Endothelial cell (in vitro differentiated cells): ENCODE measurements at regions not wholly inside any gene's neighbourhood (a gene's known extent, or its start where the extent isn't known, plus 50 kb on each side); places are given as distances from the start of the nearest gene placed in this dataset.

ENCODE experiments used
- DNase-seq: peaks from one replicate; pipeline ENCODE4 v3.0.0; 2021; ENCODE audit warnings: low spot score
- H3K27ac Mint-ChIP-seq: one replicate; pipeline ENCODE4 v1.8.0; 2021; ENCODE audit warnings: mixed read lengths, inconsistent platforms; ENCODE audit not compliant: unreplicated experiment
- H3K27me3 Mint-ChIP-seq: one replicate; pipeline ENCODE4 v1.8.0; 2021; ENCODE audit warnings: mild to moderate bottlenecking, moderate library complexity, mixed read lengths, inconsistent platforms; ENCODE audit not compliant: unreplicated experiment
- H3K36me3 Mint-ChIP-seq: one replicate; pipeline ENCODE4 v1.8.0; 2021; ENCODE audit warnings: mild to moderate bottlenecking, low read depth, mixed read lengths, inconsistent platforms; ENCODE audit not compliant: unreplicated experiment
- H3K4me1 Mint-ChIP-seq: one replicate; pipeline ENCODE4 v1.8.0; 2021; ENCODE audit warnings: mild to moderate bottlenecking, mixed read lengths, inconsistent platforms; ENCODE audit not compliant: unreplicated experiment
- H3K4me3 Mint-ChIP-seq: one replicate; pipeline ENCODE4 v1.8.0; 2021; ENCODE audit warnings: mild to moderate bottlenecking, mixed read lengths, inconsistent platforms; ENCODE audit not compliant: unreplicated experiment
- H3K9me3 Mint-ChIP-seq: one replicate; pipeline ENCODE4 v1.8.0; 2021; ENCODE audit warnings: mixed read lengths, inconsistent platforms; ENCODE audit not compliant: unreplicated experiment
- TF ChIP-seq, protein P1 (sequence below): fragments of 200-600 bp; sonication (generic); IDR thresholded peaks from one replicate; pipeline ENCODE4 v1.5.0; 2021; ENCODE audit warnings: antibody characterized with exemption; ENCODE audit not compliant: unreplicated experiment

DNA sequence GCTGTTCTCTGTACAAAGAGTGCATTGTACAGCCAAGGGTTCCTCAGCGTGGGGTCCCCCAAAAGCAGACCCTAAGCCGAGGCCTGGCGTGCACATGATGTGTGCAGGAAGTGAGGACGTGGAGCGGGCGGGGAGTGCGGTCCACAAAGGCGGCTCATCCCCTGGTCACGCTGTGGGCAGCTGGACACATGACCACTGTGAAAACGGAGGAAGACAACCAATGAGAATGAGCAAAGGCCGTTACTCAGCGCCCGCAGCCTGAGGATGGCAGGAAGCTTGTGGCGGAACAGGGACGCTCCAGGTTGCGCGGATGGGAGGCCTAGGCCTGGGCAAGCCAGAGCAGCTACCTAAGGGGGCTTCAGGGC is 1263.7 kb downstream of the BRD1 start:
- H3K4me1 Mint-ChIP-seq = no peaks in the 10 kb centered on the region
- no peaks in the 10 kb centered on the region for H3K27me3 Mint-ChIP-seq
- no peak for DNase-seq
- no peak overlapping the region for H3K4me3 Mint-ChIP-seq
- H3K36me3 Mint-ChIP-seq = no peaks in the 10 kb centered on the region
- no peak overlapping the region for H3K27ac Mint-ChIP-seq
- TF ChIP-seq, protein P1, sequence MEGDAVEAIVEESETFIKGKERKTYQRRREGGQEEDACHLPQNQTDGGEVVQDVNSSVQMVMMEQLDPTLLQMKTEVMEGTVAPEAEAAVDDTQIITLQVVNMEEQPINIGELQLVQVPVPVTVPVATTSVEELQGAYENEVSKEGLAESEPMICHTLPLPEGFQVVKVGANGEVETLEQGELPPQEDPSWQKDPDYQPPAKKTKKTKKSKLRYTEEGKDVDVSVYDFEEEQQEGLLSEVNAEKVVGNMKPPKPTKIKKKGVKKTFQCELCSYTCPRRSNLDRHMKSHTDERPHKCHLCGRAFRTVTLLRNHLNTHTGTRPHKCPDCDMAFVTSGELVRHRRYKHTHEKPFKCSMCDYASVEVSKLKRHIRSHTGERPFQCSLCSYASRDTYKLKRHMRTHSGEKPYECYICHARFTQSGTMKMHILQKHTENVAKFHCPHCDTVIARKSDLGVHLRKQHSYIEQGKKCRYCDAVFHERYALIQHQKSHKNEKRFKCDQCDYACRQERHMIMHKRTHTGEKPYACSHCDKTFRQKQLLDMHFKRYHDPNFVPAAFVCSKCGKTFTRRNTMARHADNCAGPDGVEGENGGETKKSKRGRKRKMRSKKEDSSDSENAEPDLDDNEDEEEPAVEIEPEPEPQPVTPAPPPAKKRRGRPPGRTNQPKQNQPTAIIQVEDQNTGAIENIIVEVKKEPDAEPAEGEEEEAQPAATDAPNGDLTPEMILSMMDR = no peak
- no peaks in the 10 kb centered on the region for H3K9me3 Mint-ChIP-seq

DNA sequence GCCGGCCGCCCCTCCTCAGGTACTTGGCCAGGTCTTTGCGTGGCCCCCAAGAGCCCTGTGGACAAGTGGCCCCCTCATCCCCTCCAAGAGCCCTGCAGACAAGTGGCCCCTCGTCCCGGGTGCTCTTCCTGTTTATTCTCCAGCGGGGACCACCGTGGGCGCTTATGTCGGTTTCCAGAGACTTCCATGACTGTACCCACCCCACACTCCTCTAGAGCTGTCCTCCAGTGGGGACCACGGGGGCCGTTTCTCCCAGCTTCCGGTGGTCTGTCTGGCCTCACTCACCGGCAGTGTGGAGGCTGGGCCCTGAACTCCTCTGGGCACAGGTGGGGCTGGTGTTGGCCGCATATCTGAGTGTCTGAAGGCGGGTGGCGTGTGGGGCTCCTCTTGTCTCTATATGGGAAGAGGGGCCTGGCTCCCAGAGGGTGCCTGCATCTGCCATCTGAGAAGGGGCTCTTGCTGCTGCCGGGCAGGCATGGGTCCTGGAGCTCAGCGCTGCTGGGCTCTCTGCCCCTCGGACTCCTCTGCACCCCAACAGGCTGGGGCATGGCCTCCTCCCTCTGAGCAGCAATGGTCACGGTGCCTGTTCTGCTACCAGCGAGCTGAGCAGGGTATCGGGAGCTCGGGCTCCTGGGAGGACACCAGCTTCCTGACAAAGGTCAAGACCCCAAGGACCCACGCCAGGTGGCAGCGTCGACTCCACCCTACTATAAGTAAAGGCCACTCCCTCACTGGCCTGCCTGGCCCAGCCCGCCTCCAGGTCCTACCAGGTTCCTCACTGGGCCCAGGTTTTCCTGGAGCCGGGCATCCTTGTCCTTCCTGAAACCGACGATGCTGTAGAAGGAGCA is 1264.3 kb downstream of the BRD1 start:
- Mint-ChIP-seq H3K9me3 (no peaks in the 10 kb centered on the region), H3K4me1 (no peaks in the 10 kb centered on the region), H3K27ac (no peak overlapping the region), H3K27me3 (no peaks in the 10 kb centered on the region), H3K36me3 (no peaks in the 10 kb centered on the region), H3K4me3 (no peak overlapping the region)
- TF ChIP-seq, protein P1 = no peak
- no peak for DNase-seq

DNA sequence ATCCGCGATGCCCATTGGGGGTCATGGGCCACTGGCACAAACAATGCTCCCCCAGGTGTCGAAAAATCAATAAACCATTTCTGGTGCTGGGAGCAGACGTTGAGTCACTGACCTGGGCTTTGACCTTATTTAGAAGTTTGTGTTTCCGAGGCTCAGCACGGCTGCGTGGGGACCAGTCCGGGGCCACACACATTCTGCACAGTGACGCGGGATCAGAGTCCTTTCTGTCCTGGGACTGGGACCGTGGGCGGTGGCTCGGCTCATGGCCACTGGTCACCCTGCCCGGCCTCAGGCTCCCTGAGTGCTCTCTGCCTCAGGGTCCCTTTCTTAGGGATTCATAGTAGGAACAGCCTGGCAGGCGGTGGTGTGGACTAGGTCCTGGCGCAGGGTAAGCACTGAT is 1266.0 kb downstream of the BRD1 start:
- DNase-seq = no peak
- TF ChIP-seq, protein P1 = no peak
- H3K9me3 Mint-ChIP-seq = no peaks in the 10 kb centered on the region
- no peaks in the 10 kb centered on the region for H3K4me1 Mint-ChIP-seq
- no peaks in the 10 kb centered on the region for H3K36me3 Mint-ChIP-seq
- H3K27me3 Mint-ChIP-seq = peaks cover 3% of the 10 kb centered on the region
- no peak overlapping the region for H3K4me3 Mint-ChIP-seq
- no peak overlapping the region for H3K27ac Mint-ChIP-seq

DNA sequence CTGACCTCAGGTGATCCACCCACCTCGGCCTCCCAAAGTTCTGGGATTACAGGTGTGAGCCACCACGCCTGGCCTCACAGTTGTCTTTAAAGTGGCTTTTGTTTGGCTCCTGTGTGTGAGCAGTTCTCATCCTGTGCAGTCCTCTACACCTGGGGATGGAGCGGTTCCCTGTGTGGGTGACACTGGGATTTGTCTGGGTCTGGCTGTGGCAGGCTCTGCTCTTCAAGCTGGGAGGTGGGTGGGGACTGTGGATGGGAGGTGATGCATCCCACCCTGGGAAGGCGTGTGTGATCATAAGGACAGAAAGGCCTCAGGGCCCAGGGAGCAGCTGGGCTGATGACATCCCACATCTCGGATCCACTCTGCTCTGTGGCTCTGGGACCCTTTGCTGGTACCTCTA is 1266.8 kb downstream of the BRD1 start:
- no peak overlapping the region for H3K27ac Mint-ChIP-seq
- TF ChIP-seq, protein P1 = no peak

DNA sequence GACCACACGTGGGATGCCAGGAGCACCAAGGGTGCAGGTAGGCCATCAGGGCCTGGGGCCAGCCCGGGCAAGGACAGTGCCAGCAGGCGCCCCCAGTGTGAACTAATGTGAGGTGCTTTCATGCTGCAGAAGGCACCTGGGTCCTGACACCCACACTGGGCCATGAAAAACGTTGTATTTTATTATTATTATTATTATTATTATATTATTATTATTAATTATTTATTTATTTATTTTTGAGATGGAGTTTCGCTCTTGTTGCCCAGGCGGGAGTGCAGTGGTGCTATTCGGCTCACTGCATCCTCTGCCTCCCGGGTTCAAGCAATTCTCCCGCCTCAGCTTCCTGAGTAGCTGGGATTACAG is 1267.3 kb downstream of the BRD1 start:
- no peak overlapping the region for H3K4me3 Mint-ChIP-seq
- H3K27me3 Mint-ChIP-seq = peaks cover 3% of the 10 kb centered on the region
- no peaks in the 10 kb centered on the region for H3K9me3 Mint-ChIP-seq
- H3K4me1 Mint-ChIP-seq = no peaks in the 10 kb centered on the region
- TF ChIP-seq, protein P1 = no peak
- DNase-seq = no peak
- H3K27ac Mint-ChIP-seq = no peak overlapping the region
- H3K36me3 Mint-ChIP-seq = no peaks in the 10 kb centered on the region

More for the DNA sequence above, 1266.8 kb downstream of the BRD1 start:
- no peak overlapping the region for H3K4me3 Mint-ChIP-seq
- no peaks in the 10 kb centered on the region for H3K9me3 Mint-ChIP-seq
- H3K4me1 Mint-ChIP-seq = no peaks in the 10 kb centered on the region
- H3K36me3 Mint-ChIP-seq = no peaks in the 10 kb centered on the region
- no peak for DNase-seq
- peaks cover 3% of the 10 kb centered on the region for H3K27me3 Mint-ChIP-seq
